HG03520 (cell line): ENCODE measurements at regions not wholly inside any gene's neighbourhood (a gene's known extent, or its start where the extent isn't known, plus 50 kb on each side); places are given as distances from the start of the nearest gene placed in this dataset.

ENCODE experiments used
- ATAC-seq: cut with Tn5 transposase; IDR thresholded peaks from one replicate; pipeline ENCODE4 v1.9.1; 2021; ENCODE audit warnings: mild to moderate bottlenecking, moderate library complexity; ENCODE audit not compliant: unreplicated experiment

DNA sequence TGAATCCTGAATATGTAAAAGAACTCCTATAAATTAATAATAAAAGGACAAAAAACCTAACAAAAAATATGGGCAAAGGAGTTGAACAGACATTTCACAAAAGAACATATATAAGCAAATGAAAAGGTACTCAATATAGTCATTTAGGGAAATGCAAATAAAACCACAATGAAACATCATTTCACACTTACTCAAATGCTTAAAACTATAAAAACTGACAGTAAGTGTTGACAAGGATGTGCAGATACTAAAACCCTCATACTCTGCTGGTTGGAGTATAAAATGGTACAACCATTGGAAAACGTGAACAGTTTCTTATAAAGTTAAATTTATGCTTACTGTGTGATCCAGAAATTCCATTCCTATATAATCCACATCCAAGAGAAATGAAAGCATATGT lies 247.1 kb downstream of the GXYLT1 start:
- no peak for ATAC-seq

GRCh38 chr12:41893491-41893890 lies 251.2 kb downstream of the GXYLT1 start:
- ATAC-seq, result no peak

- no peak for ATAC-seq
These were observed 252.4 kb downstream of the GXYLT1 start for GRCh38 chr12:41892302-41892701.

DNA sequence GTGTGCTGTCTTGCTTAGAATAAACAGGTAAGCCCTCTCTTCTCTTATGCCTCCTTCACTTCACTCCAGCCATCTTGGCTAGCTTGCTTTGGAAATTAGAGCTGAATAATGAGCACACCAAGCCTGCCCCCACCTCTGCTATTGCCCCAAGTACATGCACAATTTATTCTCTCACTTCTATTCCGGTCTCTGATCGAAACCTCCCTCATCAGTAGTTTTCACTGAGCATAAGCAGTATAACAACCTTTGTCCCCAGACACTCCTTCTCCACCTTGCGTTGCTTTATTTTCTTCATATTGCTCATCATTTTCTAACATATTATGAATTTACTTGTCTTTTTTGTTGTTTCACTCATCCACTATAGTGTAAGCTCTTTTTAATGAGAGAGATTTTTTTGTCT lies 253.4 kb downstream of the GXYLT1 start:
- ATAC-seq, result no peak

DNA sequence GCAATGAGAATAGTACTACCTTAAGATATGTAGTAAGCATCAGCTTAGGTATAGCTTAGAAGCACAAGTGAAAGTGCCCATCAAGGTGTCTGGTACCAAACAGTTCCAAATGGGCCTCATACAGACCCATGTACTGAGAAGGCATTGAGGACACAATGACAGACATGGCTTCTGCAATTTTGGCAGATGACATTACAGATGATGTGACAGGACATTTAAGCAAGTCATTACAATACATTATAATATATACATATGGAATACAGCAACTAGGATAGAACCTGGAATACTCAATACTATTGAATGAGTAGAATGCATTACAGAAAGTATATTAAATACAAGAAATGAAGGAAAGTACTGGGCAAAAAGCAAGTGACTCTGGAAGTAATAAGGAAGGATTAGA lies 256.4 kb downstream of the GXYLT1 start:
- no peak for ATAC-seq

DNA sequence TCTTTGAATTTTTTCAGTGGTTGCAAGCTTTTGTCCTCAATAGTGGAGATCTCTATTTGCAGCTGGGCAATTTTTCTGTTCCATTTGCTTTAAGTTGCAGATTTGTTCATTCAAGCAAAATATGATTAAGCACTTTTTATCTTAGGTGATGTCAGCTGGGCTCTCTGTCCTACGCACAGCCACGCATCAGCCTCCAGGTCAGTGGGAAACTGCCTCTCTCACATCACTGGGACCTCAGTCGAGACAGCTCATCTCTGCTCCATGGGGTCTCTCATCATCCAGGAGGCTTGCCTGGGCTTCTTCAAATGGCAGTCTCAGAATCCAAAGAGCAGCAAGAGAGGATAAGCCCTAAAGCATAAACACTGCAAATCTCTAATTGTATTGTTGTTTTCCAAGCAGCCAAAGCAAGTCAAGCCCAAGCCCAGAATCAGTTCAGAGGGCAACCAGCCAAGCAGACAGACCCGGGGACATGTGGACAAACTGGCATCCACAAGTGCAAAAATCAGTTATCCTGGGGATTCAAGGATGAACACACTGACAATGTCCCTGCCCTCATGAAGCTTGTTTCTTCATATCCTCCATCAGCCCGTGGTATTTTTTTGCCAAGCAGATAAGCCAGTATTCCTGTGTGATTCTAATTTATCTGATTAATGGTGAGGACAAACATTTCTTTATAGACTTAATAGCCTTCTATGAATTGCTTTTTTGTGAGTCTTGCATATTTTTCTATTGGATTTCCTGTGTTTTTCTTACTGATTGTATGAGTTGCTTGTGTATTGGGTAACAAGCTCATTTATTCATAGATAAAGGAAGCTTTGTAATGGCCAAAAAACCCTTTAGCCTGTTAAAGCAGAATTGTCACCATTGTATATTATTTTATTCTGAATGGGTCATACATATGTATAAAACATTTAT lies 262.5 kb downstream of the GXYLT1 start:
- no peak for ATAC-seq

GRCh38 chr12:41869432-41869831 lies 275.2 kb downstream of the GXYLT1 start:
- no peak for ATAC-seq

DNA sequence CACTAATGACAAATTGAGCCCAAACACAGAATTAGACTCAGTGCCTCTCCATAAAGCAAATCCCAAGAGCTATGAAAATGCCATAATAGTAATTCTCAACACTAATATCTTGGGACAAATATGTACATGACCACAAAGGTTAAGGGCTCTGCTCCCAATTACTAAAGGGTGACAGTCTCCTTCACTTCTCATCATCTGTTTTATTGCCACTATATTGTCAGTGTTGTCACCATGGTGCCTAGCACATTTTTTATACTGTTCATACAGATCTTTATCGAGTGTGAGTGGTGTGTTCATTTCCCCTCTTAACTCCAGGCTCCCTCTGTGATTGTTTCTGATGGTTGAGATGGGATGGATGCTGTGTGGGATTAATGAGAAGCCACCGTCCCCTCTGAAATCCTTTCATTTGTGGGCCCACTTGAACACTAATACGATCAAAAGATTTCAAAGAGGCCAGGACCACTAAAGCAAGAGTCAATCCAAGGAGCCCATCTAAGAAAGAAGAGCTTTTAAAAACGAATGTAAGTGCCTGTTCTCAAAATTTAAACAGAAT lies 277.7 kb downstream of the GXYLT1 start:
- ATAC-seq, result no peak

GRCh38 chr12:41856228-41856627 lies 288.4 kb downstream of the GXYLT1 start:
- no peak for ATAC-seq

DNA sequence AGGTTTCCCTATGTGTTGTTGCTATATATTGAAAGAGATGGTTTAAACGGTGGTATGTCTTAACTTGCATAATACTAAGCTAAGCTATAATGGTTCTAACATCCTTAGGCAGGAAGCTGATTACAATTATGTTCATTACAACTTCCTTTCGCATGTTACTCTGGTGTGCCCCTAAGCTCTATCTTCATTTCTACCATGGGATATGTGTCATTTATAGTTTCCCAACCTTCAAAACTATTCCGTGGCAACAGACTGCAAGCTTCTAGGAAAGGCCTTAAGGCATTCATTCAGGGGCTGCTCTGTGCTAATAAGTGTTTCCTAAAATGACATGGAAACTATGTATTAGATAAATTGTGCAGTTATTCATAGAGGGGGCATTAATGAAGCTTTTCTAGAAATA lies 294.6 kb downstream of the GXYLT1 start:
- ATAC-seq, result no peak

GRCh38 chr12:41846718-41847117 lies 298.0 kb downstream of the GXYLT1 start:
- no peak for ATAC-seq

GRCh38 chr12:41836416-41836815 lies 308.3 kb downstream of the GXYLT1 start:
- ATAC-seq, result no peak

DNA sequence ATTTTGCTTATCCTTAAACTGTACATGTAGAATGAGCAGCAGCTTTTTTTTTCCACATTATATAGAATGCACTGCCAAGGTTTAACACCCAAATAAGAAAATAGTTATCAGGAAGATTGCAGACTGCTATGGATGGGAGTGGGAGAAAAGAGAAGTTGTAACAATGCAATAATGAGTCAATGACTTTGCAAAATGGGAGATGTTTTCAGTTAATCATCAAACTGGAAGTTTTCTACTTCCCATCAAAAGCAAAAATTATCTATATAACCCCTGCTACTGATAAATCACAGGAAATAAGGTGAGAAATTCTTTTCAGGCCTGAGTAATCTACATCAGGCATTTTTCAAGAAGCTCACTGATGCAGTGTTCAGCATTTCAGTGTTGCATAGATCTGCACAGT lies 309.1 kb downstream of the GXYLT1 start:
- no peak for ATAC-seq

DNA sequence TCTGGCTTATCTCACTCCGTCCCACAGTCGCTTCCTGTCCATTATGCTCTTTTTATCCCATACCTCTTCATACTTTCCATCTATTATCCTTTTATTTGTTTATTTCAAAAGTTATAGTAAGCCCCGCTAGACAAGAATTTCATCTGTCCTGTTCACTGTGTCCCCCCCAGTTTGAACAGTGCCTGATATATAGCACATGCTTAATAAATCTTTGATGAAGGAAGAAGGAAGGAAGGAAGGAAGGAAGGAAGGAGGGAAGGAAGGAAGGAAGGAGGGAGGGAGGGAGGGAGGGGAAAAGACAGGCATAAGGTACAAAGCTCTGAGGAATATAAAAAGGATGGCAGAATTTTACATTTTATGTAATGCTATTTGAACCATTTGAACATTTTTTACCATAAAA lies 324.7 kb downstream of the GXYLT1 start:
- ATAC-seq, result no peak

DNA sequence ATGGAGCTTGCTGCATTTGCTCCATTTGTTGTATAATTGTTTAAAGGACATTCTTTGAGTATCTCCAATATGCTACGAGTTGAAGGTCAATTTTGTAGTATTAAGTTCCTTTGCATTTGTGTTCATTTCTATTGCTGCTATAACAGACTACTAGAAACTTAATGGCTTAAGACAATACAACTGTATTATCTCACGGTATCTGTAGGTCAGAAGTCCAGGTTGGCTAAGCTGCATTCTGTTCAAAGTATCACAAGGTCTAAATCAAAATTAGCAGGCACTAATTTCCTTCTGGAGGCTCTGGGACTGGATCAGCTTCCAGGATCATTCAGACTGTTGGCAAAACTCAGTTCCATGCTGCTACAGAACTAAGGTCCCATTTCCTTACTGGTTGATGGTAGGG lies 340.6 kb downstream of the GXYLT1 start:
- ATAC-seq, result no peak

- ATAC-seq, result no peak
These were observed 341.9 kb downstream of the GXYLT1 start for GRCh38 chr12:41802803-41803202.

GRCh38 chr12:41801261-41801660 lies 343.4 kb downstream of the GXYLT1 start:
- no peak for ATAC-seq

DNA sequence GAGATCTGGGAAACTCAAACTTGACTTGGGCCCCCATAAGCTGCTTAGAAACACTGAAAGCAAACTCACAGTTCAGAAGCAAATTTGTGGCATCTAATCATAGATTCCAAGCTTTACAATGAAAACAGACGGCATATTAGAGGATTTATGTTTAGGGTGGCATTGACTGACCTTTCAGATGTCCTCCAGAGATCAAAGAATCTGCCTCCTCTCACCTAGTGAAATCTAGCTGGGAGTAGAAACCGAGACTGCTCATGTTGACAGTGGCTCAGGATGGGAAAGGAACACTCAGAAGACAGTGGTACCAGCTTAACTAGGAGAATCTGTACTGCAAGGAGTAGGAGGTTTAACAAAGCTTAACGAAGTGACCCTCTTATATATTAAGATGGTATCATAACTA lies 345.0 kb downstream of the GXYLT1 start:
- no peak for ATAC-seq

DNA sequence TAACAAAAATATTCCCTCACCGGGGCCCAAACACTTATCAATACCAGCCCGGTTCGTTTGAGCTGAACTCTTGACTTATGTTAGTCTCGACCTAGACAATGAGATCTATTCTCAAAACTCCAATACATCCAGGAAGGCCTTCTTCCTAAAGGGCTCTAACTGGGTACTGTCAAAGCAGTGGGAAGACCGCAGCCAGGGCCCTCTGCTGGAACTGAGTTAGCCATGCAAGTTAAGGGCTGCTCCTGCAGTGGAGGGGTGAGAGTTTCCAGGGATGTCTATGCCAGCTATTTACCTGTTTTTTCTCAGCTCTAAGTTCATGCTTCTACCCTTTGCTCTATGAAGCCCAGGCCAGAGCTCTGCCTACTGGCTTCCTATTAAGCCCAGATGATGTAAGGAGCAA lies 348.8 kb downstream of the GXYLT1 start:
- ATAC-seq, result no peak

DNA sequence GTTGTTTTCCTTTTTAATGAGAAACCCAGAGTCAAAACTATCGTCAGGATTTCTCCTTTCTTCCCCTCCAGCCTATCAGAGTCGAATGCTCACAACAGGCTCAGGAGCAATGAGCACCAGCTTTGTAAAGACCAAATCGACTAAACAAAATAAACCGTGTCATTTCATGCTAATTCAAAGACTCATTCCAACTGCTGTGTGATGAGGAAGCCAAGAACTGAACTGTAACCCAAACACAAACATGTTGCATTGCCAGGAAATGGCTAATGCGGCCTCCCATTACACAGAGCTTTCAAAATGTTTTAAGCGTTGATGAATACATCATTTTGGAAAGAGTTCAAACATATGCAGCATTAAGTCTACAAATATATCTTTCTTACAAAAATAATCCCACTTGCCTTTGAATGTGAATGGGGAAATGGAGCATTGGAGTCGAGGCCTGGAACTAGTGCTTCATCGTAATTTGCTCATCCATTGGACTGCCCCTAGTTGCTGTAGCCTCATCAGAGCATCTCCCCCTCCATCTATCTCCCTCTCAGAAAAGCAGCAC lies 349.5 kb downstream of the GXYLT1 start:
- ATAC-seq, result no peak

DNA sequence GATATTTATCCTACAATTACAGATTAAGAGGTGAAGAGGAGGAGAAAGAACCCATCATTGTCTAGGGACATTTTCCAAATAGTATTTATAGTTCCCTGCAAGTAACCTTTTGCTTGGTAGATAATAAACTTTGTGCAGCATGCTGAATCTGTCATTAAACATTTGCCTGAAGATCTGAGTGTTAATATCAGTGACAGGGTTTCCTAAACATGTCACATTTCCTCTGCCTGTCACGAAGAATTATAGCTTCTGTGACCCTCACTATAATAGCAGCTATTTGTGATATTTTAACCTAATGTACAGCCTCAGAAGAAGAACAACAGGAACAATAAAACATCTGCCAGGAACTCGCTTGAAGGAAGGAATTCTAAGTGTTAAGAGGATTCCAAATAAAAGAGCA lies 350.3 kb downstream of the GXYLT1 start:
- ATAC-seq, result no peak

GRCh38 chr12:41784957-41785356 lies 359.7 kb downstream of the GXYLT1 start:
- ATAC-seq, result no peak
